ENCODE measurements at regions not wholly inside any gene's neighbourhood (a gene's known extent, or its start where the extent isn't known, plus 50 kb on each side); places are given as distances from the start of the nearest gene placed in this dataset.

GRCh38 chr3:76096836-76097588, 311.7 kb upstream of the ZNF717 start:
- no peak for TF ChIP-seq MAX (IDR thresholded peaks at IDR 0.05)
- TF ChIP-seq EP300 (IDR thresholded peaks at IDR 0.05; ENCODE audit: borderline replicate concordance): no peak
- TF ChIP-seq ZBTB7A (IDR thresholded peaks at IDR 0.05; ENCODE audit: low read depth): no peak
- TF ChIP-seq EGR1 (IDR thresholded peaks at IDR 0.05): no peak
- TF ChIP-seq CEBPB (IDR thresholded peaks at IDR 0.05): no peak
- no peak for TF ChIP-seq RAD21 (IDR thresholded peaks at IDR 0.05; ENCODE audit: low read depth)
- TF ChIP-seq NFIC (IDR thresholded peaks at IDR 0.05): no peak
- no peak for TF ChIP-seq YY1 (IDR thresholded peaks at IDR 0.05; ENCODE audit: low read depth)
- no peak for TF ChIP-seq TEAD4 (IDR thresholded peaks at IDR 0.05)
- TF ChIP-seq REST (IDR thresholded peaks at IDR 0.05; ENCODE audit: low read depth): no peak
- no peak for TF ChIP-seq USF1 (IDR thresholded peaks at IDR 0.05)
- TF ChIP-seq TAF1 (IDR thresholded peaks at IDR 0.05; ENCODE audit: low read depth): no peak
- TF ChIP-seq FOXM1 (IDR thresholded peaks at IDR 0.05; ENCODE audit: borderline replicate concordance, low read depth): no peak
